Chondrocyte (in vitro differentiated cells): ENCODE measurements at regions not wholly inside any gene's neighbourhood (a gene's known extent, or its start where the extent isn't known, plus 50 kb on each side); places are given as distances from the start of the nearest gene placed in this dataset.
A peak's percentile ranks its signal among the peaks of the same experiment; 100 is the strongest.
"Not testable (repeated sequence)": the region's sequence is repeated elsewhere in the genome, so short reads cannot be mapped to it uniquely, and the experiment has no call there.

ENCODE experiments used
- DNase-seq: peaks from one replicate; pipeline ENCODE4 v3.0.0; 2021; ENCODE audit warnings: mixed read lengths, low spot score
- H3K27ac Mint-ChIP-seq: one replicate; pipeline ENCODE4 v1.8.0; 2021; ENCODE audit warnings: mild to moderate bottlenecking, moderate library complexity, mixed read lengths; ENCODE audit not compliant: unreplicated experiment
- H3K27me3 Mint-ChIP-seq: 2 replicates; pipeline ENCODE4 v1.8.0; 2021; ENCODE audit warnings: low read depth, mixed read lengths
- H3K36me3 Mint-ChIP-seq: 2 replicates; pipeline ENCODE4 v1.8.0; 2021; ENCODE audit warnings: low read depth, mixed read lengths
- H3K4me1 Mint-ChIP-seq: 2 replicates; pipeline ENCODE4 v1.8.0; 2021; ENCODE audit warnings: low read depth, mild to moderate bottlenecking, mixed read lengths
- H3K4me3 Mint-ChIP-seq: one replicate; pipeline ENCODE4 v1.8.0; 2021; ENCODE audit warnings: mild to moderate bottlenecking, moderate library complexity, mixed read lengths; ENCODE audit not compliant: unreplicated experiment
- H3K9me3 Mint-ChIP-seq: 2 replicates; pipeline ENCODE4 v1.8.0; 2021; ENCODE audit warnings: low read depth, mixed read lengths
- CTCF ChIP-seq: fragments of 200-600 bp; sonication (generic); IDR thresholded peaks from 2 replicates; pipeline ENCODE4 v1.5.0; 2021; ENCODE audit warnings: antibody characterized with exemption, mild to moderate bottlenecking, moderate library complexity

- H3K36me3 Mint-ChIP-seq: no peaks in the 10 kb centered on the region
- peaks cover 8% of the 10 kb centered on the region for H3K9me3 Mint-ChIP-seq
These were observed 374.6 kb downstream of the PTH2R start for GRCh38 chr2:208781166-208781565.

GRCh38 chr2:208782097-208782496 lies 375.5 kb downstream of the PTH2R start:
- H3K9me3 Mint-ChIP-seq: peaks cover 13% of the 10 kb centered on the region
- TF ChIP-seq CTCF: no peak
- peaks cover under 1% of the 10 kb centered on the region for H3K36me3 Mint-ChIP-seq
- no peak overlapping the region for H3K4me3 Mint-ChIP-seq
- DNase-seq: no peak
- peaks cover 1% of the 10 kb centered on the region for H3K27me3 Mint-ChIP-seq
- H3K27ac Mint-ChIP-seq: no peak overlapping the region
- H3K4me1 Mint-ChIP-seq: no peaks in the 10 kb centered on the region

More at GRCh38 chr2:208781166-208781565, 374.6 kb downstream of the PTH2R start:
- TF ChIP-seq CTCF: no peak
- no peak overlapping the region for H3K4me3 Mint-ChIP-seq
- peaks cover 1% of the 10 kb centered on the region for H3K27me3 Mint-ChIP-seq
- no peak for DNase-seq
- no peak overlapping the region for H3K27ac Mint-ChIP-seq
- no peaks in the 10 kb centered on the region for H3K4me1 Mint-ChIP-seq

GRCh38 chr2:208783184-208783583 lies 376.6 kb downstream of the PTH2R start:
- no peak for TF ChIP-seq CTCF
- Mint-ChIP-seq H3K4me1 (no peaks in the 10 kb centered on the region), H3K4me3 (no peak overlapping the region), H3K36me3 (peaks cover 1% of the 10 kb centered on the region), H3K27me3 (peaks cover 1% of the 10 kb centered on the region), H3K9me3 (peaks cover 14% of the 10 kb centered on the region), H3K27ac (no peak overlapping the region)
- DNase-seq: no peak

- DNase-seq: peak; percentile 73
- H3K36me3 Mint-ChIP-seq, H3K27ac Mint-ChIP-seq, H3K4me3 Mint-ChIP-seq, H3K27me3 Mint-ChIP-seq, H3K4me1 Mint-ChIP-seq: not testable (repeated sequence)
- H3K9me3 Mint-ChIP-seq: peaks cover 14% of the 10 kb centered on the region
These were observed 378.2 kb downstream of the PTH2R start for GRCh38 chr2:208784774-208785173.

GRCh38 chr2:208791257-208791656 lies 384.7 kb downstream of the PTH2R start:
- Mint-ChIP-seq H3K4me1 (no peaks in the 10 kb centered on the region), H3K27me3 (no peaks in the 10 kb centered on the region), H3K4me3 (no peak overlapping the region), H3K27ac (no peak overlapping the region), H3K36me3 (peaks cover 1% of the 10 kb centered on the region), H3K9me3 (peaks cover 9% of the 10 kb centered on the region)
- TF ChIP-seq CTCF: no peak
- DNase-seq: no peak

- Mint-ChIP-seq H3K27me3 (no peaks in the 10 kb centered on the region), H3K4me3 (no peak overlapping the region), H3K4me1 (no peaks in the 10 kb centered on the region), H3K36me3 (no peaks in the 10 kb centered on the region), H3K27ac (no peak overlapping the region), H3K9me3 (no peaks in the 10 kb centered on the region)
- DNase-seq: no peak
- no peak for TF ChIP-seq CTCF
These were observed 386.2 kb downstream of the PTH2R start for GRCh38 chr2:208792766-208793165.
